HepG2 (cell line): ENCODE measurements at regions not wholly inside any gene's neighbourhood (a gene's known extent, or its start where the extent isn't known, plus 50 kb on each side); places are given as distances from the start of the nearest gene placed in this dataset.

Experiments
- ATAC-seq: fragments of 200-7000 bp; cut with Tn5 transposase; 3 replicates; pipeline ENCODE4 v1.9.1; 2020; ENCODE audit warnings: mild to moderate bottlenecking, moderate library complexity
- BruUV-seq: library from RNA; stranded (reverse); fragments of 400-500 nt; replicated peaks from 2 replicates; lab custom pipeline; 2021; lab: Mats Ljungman, UMichigan
- CTCF ChIA-PET: fragments of 300-600 bp; formaldehyde crosslinking; extraction: SDS; loops from one replicate; lab custom pipeline; 2021; ENCODE audit warnings: low total read pairs, inconsistent platforms, low intra/inter-chr PET ratio; lab: Yijun Ruan, JAX
- POLR2A ChIA-PET: fragments of 350-600 bp; sonication (Branson Sonifier 250); formaldehyde crosslinking; loops from one replicate; lab custom pipeline; 2020; ENCODE audit warnings: antibody characterized with exemption, inconsistent platforms; lab: Yijun Ruan, JAX
- DNase-seq: peaks from one replicate; pipeline ENCODE4 v3.0.0-alpha.2; 2015; ENCODE audit warnings: low spot score
- FAIRE-seq: peaks from 3 replicates; lab custom pipeline; 2011; peaks lifted over from hg19 to GRCh38; lab: Jason Lieb, UNC
- H2AFZ ChIP-seq: one replicate; pipeline ENCODE4 v1.6.1; 2011; ENCODE audit warnings: low read length, inconsistent platforms
- H3K27ac ChIP-seq: fragments of 300-600 bp; 3 replicates; pipeline ENCODE4 v1.8.0; 2011; ENCODE audit warnings: mixed run types, mild to moderate bottlenecking, mixed read lengths, low read length, inconsistent platforms; ENCODE audit not compliant: insufficient read depth; ENCODE audit errors: extremely low read length
- H3K27me3 ChIP-seq, 2 experiments: fragments of 200-600 bp in 1 of 2; 2 replicates in 1 of 2; 3 replicates in 1 of 2; pipeline versions ENCODE4 v1.6.0 to v1.8.0; 2011; ENCODE audit warnings: low read length in 2 of 2, mild to moderate bottlenecking in 2 of 2, moderate library complexity in 2 of 2, inconsistent platforms in 1 of 2; ENCODE audit not compliant: insufficient read depth in 2 of 2, control insufficient read depth in 1 of 2
- H3K36me3 ChIP-seq, 2 experiments: fragments of 200-600 bp in 1 of 2; replicated peaks in 1 of 2; 2 replicates in 1 of 2; 3 replicates in 1 of 2; pipeline versions ENCODE4 v1.5.1 to v1.8.0; 2011; ENCODE audit warnings: low read length in 2 of 2, inconsistent platforms in 1 of 2; ENCODE audit not compliant: insufficient read depth in 2 of 2, control insufficient read depth in 1 of 2
- H3K4me1 ChIP-seq: 2 replicates; pipeline ENCODE4 v1.5.1; 2012; ENCODE audit warnings: low read length, inconsistent platforms; ENCODE audit not compliant: insufficient read depth
- H3K4me2 ChIP-seq: 2 replicates; pipeline ENCODE4 v1.6.0; 2011; ENCODE audit warnings: low read depth, low read length, inconsistent platforms
- H3K4me3 ChIP-seq, 3 experiments: fragments of 200-600 bp in 1 of 3; sonication (generic), shearing (Covaris generic) in 1 of 3; replicated peaks in 1 of 3; 2 replicates each; pipeline ENCODE4 v1.5.1; 2011 to 2016; ENCODE audit warnings: low read length in 3 of 3, inconsistent platforms in 2 of 3, low read depth in 2 of 3, mild to moderate bottlenecking in 2 of 3, control low read depth in 1 of 3, mixed read lengths in 1 of 3; ENCODE audit not compliant: insufficient read depth in 1 of 3
- H3K79me2 ChIP-seq: one replicate; pipeline ENCODE4 v1.6.1; 2011; ENCODE audit warnings: low read length, inconsistent platforms; ENCODE audit not compliant: insufficient read depth
- H3K9ac ChIP-seq: 2 replicates; pipeline ENCODE4 v1.6.0; 2011; ENCODE audit warnings: mild to moderate bottlenecking, low read depth, low read length, inconsistent platforms; ENCODE audit not compliant: insufficient read depth
- H3K9me3 ChIP-seq: 2 replicates; pipeline ENCODE4 v1.5.1; 2012; ENCODE audit warnings: mild to moderate bottlenecking, low read length
- H4K20me1 ChIP-seq: 2 replicates; pipeline ENCODE4 v1.6.0; 2011; ENCODE audit warnings: inconsistent platforms, mild to moderate bottlenecking, low read length, moderate library complexity; ENCODE audit not compliant: insufficient read depth
- AGO1 ChIP-seq: fragments of 200-400 bp; formaldehyde crosslinking; IDR thresholded peaks from 2 replicates; pipeline ENCODE4 v1.6.1; 2017; ENCODE audit warnings: mild to moderate bottlenecking, low read depth, low read length, moderate library complexity; ENCODE audit not compliant: poor library complexity, severe bottlenecking
- BRF2 ChIP-seq: sonication (generic); formaldehyde crosslinking; IDR thresholded peaks from 2 replicates; pipeline ENCODE4 v1.8.1; 2022; ENCODE audit warnings: mild to moderate bottlenecking, missing genetic modification reagents
- DNMT1 ChIP-seq: sonication (generic); formaldehyde crosslinking; IDR thresholded peaks from 2 replicates; pipeline ENCODE4 v1.5.1; 2020; ENCODE audit warnings: mild to moderate bottlenecking, missing genetic modification reagents
- HMGA1 ChIP-seq: sonication (generic); formaldehyde crosslinking; conservative IDR thresholded peaks from 2 replicates; pipeline ENCODE4 v1.4.0; 2020; ENCODE audit warnings: missing genetic modification reagents
- HMGXB3 ChIP-seq: sonication (generic); formaldehyde crosslinking; IDR thresholded peaks from 2 replicates; pipeline ENCODE4 v1.4.0; 2020; ENCODE audit warnings: missing genetic modification reagents, borderline replicate concordance
- HOXA7 ChIP-seq: sonication (generic); formaldehyde crosslinking; IDR thresholded peaks from 2 replicates; pipeline ENCODE4 v1.8.1; 2022; ENCODE audit warnings: mild to moderate bottlenecking, missing genetic modification reagents, moderate library complexity
- STAT6 ChIP-seq: sonication (generic); formaldehyde crosslinking; IDR thresholded peaks from 2 replicates; pipeline ENCODE4 v1.4.0; 2020; ENCODE audit warnings: missing genetic modification reagents, mild to moderate bottlenecking, borderline replicate concordance
- ZBTB8A ChIP-seq: sonication (generic); formaldehyde crosslinking; IDR thresholded peaks from 2 replicates; pipeline ENCODE4 v1.4.0; 2020; ENCODE audit warnings: mild to moderate bottlenecking, low read depth, missing genetic modification reagents, borderline replicate concordance
- ZNF224 ChIP-seq: sonication (generic); formaldehyde crosslinking; IDR thresholded peaks from 2 replicates; pipeline ENCODE4 v1.5.0; 2020; ENCODE audit warnings: mild to moderate bottlenecking, missing genetic modification reagents
- ZNF232 ChIP-seq: sonication (generic); formaldehyde crosslinking; IDR thresholded peaks from 2 replicates; pipeline ENCODE4 v1.4.0; 2020; ENCODE audit warnings: missing genetic modification reagents, borderline replicate concordance
- ZNF557 ChIP-seq: sonication (generic); formaldehyde crosslinking; IDR thresholded peaks from 2 replicates; pipeline ENCODE4 v1.4.0; 2020; ENCODE audit warnings: missing genetic modification reagents
- ZNF567 ChIP-seq: sonication (generic); formaldehyde crosslinking; IDR thresholded peaks from 2 replicates; pipeline ENCODE4 v1.8.1; 2023; ENCODE audit warnings: mild to moderate bottlenecking, missing genetic modification reagents, borderline replicate concordance
- ZNF576 ChIP-seq: sonication (generic); formaldehyde crosslinking; IDR thresholded peaks from 2 replicates; pipeline ENCODE4 v1.4.0; 2020; ENCODE audit warnings: mild to moderate bottlenecking, missing genetic modification reagents
- ZNF770 ChIP-seq: sonication (generic); formaldehyde crosslinking; IDR thresholded peaks from 2 replicates; pipeline ENCODE4 v1.5.0; 2020; ENCODE audit warnings: mild to moderate bottlenecking, missing genetic modification reagents
- ZZZ3 ChIP-seq: sonication (generic); formaldehyde crosslinking; IDR thresholded peaks from 2 replicates; pipeline ENCODE4 v1.4.0; 2020; ENCODE audit warnings: missing genetic modification reagents, mild to moderate bottlenecking, borderline replicate concordance
- WGBS: methylation state at CpG from one replicate; pipeline ENCODE4 v1.1.6; 2017; ENCODE audit warnings: low lambda C conversion rate; 5-methylcytosine and 5-hydroxymethylcytosine counted together
- in situ Hi-C: cut with HindIII; loops from 2 replicates; pipeline ENCODE4 v1.10.0; 2017; ENCODE audit warnings: low pct_unique_long_range_greater_than_20kb; ENCODE audit not compliant: extremely low pct_ligation_motif_present
- intact Hi-C: fragments of 100-400 bp; cut with micrococcal nuclease; formaldehyde crosslinking; loops from one replicate; pipeline ENCODE4 v1.10.0; 2022; ENCODE audit not compliant: unreplicated experiment

- Histone ChIP-seq H3K27me3 (peaks cover 0 to 17% of the 10 kb centered on the region in 2 experiments; a peak in 1 of 5 replicates), H3K9me3 (no peaks in the 10 kb centered on the region), H3K4me3 (no peak overlapping the region), H3K4me1 (no peaks in the 10 kb centered on the region), H2AFZ (no peak overlapping the region), H4K20me1 (no peaks in the 10 kb centered on the region), H3K4me2 (no peak overlapping the region), H3K36me3 (no peaks in the 10 kb centered on the region), H3K79me2 (no peaks in the 10 kb centered on the region), H3K27ac (no peak overlapping the region), H3K9ac (no peak overlapping the region)
- 39% methylated on average over 4 of the region's 4 CpGs for WGBS
- FAIRE-seq = no peak
- no TSS peak for BruUV-seq
- CTCF ChIA-PET = no interaction called here
- no peak for ATAC-seq
- intact Hi-C loops (no loop called here), in situ Hi-C loops (no loop called here)
- POLR2A ChIA-PET = no interaction called here
- no peak for DNase-seq
- no peak for TF ChIP-seq HMGA1 (CRISPR knock-in tag)
- TF ChIP-seq STAT6 (CRISPR knock-in tag) = no peak
- TF ChIP-seq HOXA7 (CRISPR knock-in tag) = no peak
- no peak for TF ChIP-seq ZBTB8A (CRISPR knock-in tag)
- no peak for TF ChIP-seq ZNF232 (CRISPR knock-in tag)
- TF ChIP-seq ZZZ3 (CRISPR knock-in tag) = no peak
- no peak for TF ChIP-seq BRF2 (CRISPR knock-in tag)
- no peak for TF ChIP-seq HMGXB3 (CRISPR knock-in tag)
- TF ChIP-seq ZNF224 = no peak
- TF ChIP-seq ZNF557 (CRISPR knock-in tag) = no peak
- TF ChIP-seq ZNF770 (CRISPR knock-in tag) = no peak
- TF ChIP-seq AGO1 = no peak
- no peak for TF ChIP-seq ZNF576
- TF ChIP-seq ZNF567 = no peak
- no peak for TF ChIP-seq DNMT1 (CRISPR knock-in tag)
Observed at GRCh38 chr13:112003396-112003795, 63.6 kb upstream of the SOX1 start.
